Ovary (tissue), 7 donors: ENCODE measurements at regions not wholly inside any gene's neighbourhood (a gene's known extent, or its start where the extent isn't known, plus 50 kb on each side); places are given as distances from the start of the nearest gene placed in this dataset.

Experiments used
- DNase-seq, 5 donors: peaks; one replicate each; pipeline ENCODE4 v3.0.0-alpha.2; 2019 to 2020
- H3K27ac ChIP-seq, 2 donors: fragments of 200-600 bp; one replicate each; pipeline versions ENCODE4 v1.5.1 to v1.8.0; 2019 to 2022
- H3K27me3 ChIP-seq: fragments of 200-600 bp; one replicate; pipeline ENCODE4 v1.8.0; 2022
- H3K36me3 ChIP-seq: fragments of 200-600 bp; sonication (generic); one replicate; pipeline ENCODE4 v1.5.1; 2019
- H3K4me1 ChIP-seq: one replicate; pipeline ENCODE4 v1.8.1; 2013; ENCODE audit warnings: mild to moderate bottlenecking, moderate library complexity; ENCODE audit not compliant: insufficient read depth
- H3K4me3 ChIP-seq: fragments of 200-600 bp; sonication (generic); one replicate; pipeline ENCODE4 v1.5.1; 2017
- H3K9me3 ChIP-seq, 2 donors: fragments of 200-600 bp in 1 of 2; sonication (generic) in 1 of 2; one replicate each; pipeline versions ENCODE4 v1.5.1 to v1.8.1; 2013 to 2019; ENCODE audit warnings: mild to moderate bottlenecking in 1 of 2, moderate library complexity in 1 of 2
- EP300 ChIP-seq: sonication (generic); formaldehyde crosslinking; IDR thresholded peaks from one replicate; pipeline ENCODE4 v1.6.1; 2017; ENCODE audit warnings: antibody characterized with exemption
- POLR2A ChIP-seq: fragments of 450-650 bp; IDR thresholded peaks from one replicate; pipeline ENCODE4 v1.6.1; 2017; ENCODE audit warnings: antibody characterized with exemption, mild to moderate bottlenecking, moderate library complexity
- WGBS, 3 donors: extraction: QIAGEN DNeasy Blood & Tissue Kit in 1 of 3; methylation state at CpG; one replicate each; pipeline versions ENCODE4 v1.1.5 to v1.1.7; 2013 to 2017; 5-methylcytosine and 5-hydroxymethylcytosine counted together
- intact Hi-C, 4 donors: fragments of 100-400 bp; cut with DNase I; formaldehyde crosslinking; loops; one replicate each; pipeline versions ENCODE4 v1.11.0 to v1.15.1; 2022 to 2023
- TF ChIP-seq, protein P1 (sequence below), 3 donors: fragments of 450-650 bp in 2 of 3; fragments of 200-600 bp in 1 of 3; IDR thresholded peaks; one replicate each; pipeline versions ENCODE4 v1.5.1 to v1.8.0; 2016 to 2022; ENCODE audit warnings: antibody characterized with exemption in 3 of 3, mild to moderate bottlenecking in 1 of 3
- donor health status: DM: no; HTN: no; CAD: no; lungs with moderate emphysema.
- donor health status: DM: no; HTN: no; CAD: no.
- donor health status: Bipolar disorder and iron deficiency.
- donor health status: DM: no; HTN: no; CAD: no.
- donor health status: DM: yes; HTN: yes; CAD: no.

DNA sequence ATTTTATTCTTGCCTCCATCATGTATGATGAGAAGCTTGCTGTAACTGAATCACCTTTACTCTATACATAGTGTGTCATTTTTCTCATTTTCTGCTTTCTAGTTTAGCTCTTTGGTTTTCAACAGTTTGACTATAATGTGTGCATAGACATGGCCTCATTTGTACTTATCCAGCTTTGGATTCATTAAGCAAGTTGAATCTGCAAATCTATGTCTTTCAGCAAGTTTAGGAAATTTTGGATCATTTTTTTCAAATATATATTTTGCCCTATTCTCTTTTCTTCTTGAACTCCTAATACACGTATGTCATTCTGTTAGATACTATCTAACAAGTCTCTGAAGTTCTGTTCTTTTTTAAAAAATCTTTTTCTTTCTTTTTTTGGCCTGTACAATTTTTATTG lies 57.8 kb downstream of the PRLHR start:
- Histone ChIP-seq H3K27ac (no peak overlapping the region), H3K27me3 (no peaks in the 10 kb centered on the region), H3K4me3 (no peak overlapping the region), H3K9me3 (no peaks in the 10 kb centered on the region), H3K4me1 (no peaks in the 10 kb centered on the region), H3K36me3 (no peaks in the 10 kb centered on the region)
- no peak for DNase-seq
- intact Hi-C loops = no loop called here
- WGBS, 3 donors = 72 to 89% (median 81%) methylated on average over 1 of the region's 1 CpG
- no peak for TF ChIP-seq EP300
- TF ChIP-seq, protein P1, sequence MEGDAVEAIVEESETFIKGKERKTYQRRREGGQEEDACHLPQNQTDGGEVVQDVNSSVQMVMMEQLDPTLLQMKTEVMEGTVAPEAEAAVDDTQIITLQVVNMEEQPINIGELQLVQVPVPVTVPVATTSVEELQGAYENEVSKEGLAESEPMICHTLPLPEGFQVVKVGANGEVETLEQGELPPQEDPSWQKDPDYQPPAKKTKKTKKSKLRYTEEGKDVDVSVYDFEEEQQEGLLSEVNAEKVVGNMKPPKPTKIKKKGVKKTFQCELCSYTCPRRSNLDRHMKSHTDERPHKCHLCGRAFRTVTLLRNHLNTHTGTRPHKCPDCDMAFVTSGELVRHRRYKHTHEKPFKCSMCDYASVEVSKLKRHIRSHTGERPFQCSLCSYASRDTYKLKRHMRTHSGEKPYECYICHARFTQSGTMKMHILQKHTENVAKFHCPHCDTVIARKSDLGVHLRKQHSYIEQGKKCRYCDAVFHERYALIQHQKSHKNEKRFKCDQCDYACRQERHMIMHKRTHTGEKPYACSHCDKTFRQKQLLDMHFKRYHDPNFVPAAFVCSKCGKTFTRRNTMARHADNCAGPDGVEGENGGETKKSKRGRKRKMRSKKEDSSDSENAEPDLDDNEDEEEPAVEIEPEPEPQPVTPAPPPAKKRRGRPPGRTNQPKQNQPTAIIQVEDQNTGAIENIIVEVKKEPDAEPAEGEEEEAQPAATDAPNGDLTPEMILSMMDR (IDR thresholded peaks at IDR 0.05) = no peak
- no peak for TF ChIP-seq POLR2A

DNA sequence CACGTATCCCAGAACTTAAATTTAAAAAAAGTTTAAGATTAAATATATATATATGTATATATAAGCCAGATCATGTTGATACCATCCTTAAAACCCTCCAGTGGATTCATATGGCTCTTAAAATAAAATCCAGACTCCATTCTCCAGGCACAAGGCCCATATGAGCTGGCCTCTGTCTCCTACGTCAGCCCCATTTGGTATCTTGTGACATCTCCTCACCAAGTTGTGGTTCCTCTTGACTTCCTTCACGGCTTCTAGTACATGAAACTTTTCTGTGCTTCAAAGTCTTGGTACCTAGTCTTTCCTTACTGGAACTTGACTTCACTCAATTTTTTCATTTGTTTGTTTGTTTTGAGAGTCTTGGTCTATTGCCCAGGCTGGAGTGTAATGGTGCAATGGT lies 61.3 kb downstream of the PRLHR start:
- TF ChIP-seq POLR2A = no peak
- TF ChIP-seq, protein P1 (IDR thresholded peaks at IDR 0.05) = no peak
- no peak for TF ChIP-seq EP300
- H3K27me3 ChIP-seq = no peaks in the 10 kb centered on the region
- no peak overlapping the region for H3K27ac ChIP-seq
- H3K9me3 ChIP-seq = no peaks in the 10 kb centered on the region
- 84 to 90% (median 88%) methylated on average over 3 of the region's 3 CpGs for WGBS, 3 donors
- no peak overlapping the region for H3K4me3 ChIP-seq
- H3K36me3 ChIP-seq = no peaks in the 10 kb centered on the region
- intact Hi-C loops = no loop called here
- H3K4me1 ChIP-seq = no peaks in the 10 kb centered on the region
- no peak for DNase-seq

DNA sequence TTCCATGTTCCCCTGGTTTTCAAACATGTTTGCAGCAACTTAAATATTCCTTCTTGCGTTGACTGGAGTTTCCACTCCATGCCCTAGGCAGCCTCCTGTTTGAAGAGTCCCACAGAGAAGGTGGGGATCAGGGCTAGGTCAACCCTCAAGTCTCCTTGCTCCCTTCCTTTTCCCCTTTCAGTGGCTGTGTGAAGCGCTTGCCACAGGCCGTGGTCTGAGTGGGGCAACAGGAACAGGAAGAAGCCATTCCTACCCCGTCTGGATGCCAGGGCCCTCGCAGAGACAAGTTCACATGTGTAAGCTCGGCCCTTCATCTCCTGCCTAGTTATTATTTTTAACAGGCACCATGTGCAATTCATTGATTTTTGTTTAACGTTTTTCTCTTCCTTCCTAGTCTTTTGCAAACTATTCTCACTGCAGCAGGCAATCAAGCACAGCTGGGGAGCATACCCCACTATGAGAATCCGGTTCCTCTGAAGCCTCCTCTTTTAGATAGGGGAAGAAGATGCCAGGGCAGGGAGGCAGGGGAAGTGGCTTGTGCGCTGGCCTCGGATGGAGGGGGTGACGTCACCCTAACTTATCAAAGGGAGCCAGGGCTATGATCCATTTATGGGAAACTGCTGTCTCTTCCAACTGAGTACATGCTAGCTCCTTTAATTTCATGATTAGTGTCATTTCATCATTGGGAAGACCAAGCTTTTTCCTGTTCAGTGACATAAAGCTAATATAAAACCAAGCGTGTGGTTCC lies 64.2 kb downstream of the PRLHR start:
- Histone ChIP-seq H3K36me3 (no peaks in the 10 kb centered on the region), H3K4me3 (no peak overlapping the region), H3K27ac (no peak overlapping the region), H3K4me1 (no peaks in the 10 kb centered on the region), H3K9me3 (no peaks in the 10 kb centered on the region), H3K27me3 (no peaks in the 10 kb centered on the region)
- intact Hi-C loops = no loop called here
- no peak for DNase-seq
- WGBS, 3 donors = 33 to 37% (median 36%) methylated on average over 12 of the region's 12 CpGs
- TF ChIP-seq, protein P1 (IDR thresholded peaks at IDR 0.05) = no peak
- TF ChIP-seq POLR2A (no peak), EP300 (no peak)

DNA sequence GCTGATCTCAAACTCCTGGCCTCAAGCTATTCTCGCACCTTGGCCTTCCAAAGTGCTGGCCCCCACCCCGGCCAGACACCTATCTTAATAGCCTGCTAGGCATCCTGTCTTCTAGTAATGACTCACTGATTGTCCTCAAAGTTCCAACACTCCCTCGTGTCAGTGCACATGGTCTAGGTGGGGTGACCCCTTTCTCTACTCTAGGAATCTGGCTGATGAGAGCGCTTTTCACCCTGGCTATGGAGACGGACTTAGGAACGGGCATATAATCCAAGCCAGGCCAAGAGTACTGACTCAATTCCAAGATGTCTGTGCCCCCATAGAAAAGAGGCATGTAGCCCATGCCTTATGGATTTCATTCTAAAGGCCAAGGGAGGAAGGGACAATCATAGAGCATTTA lies 67.0 kb downstream of the PRLHR start:
- Histone ChIP-seq H3K27me3 (no peaks in the 10 kb centered on the region), H3K9me3 (no peaks in the 10 kb centered on the region), H3K4me3 (no peak overlapping the region), H3K27ac (no peak overlapping the region), H3K4me1 (no peaks in the 10 kb centered on the region), H3K36me3 (no peaks in the 10 kb centered on the region)
- WGBS, 3 donors = 83 to 93% (median 92%) methylated on average over 6 of the region's 6 CpGs
- no peak for TF ChIP-seq POLR2A
- TF ChIP-seq EP300 = no peak
- TF ChIP-seq, protein P1 (IDR thresholded peaks at IDR 0.05) = no peak
- no peak for DNase-seq
- intact Hi-C loops = no loop called here
